Heart left ventricle (tissue), 13 donors: ENCODE measurements at regions not wholly inside any gene's neighbourhood (a gene's known extent, or its start where the extent isn't known, plus 50 kb on each side); places are given as distances from the start of the nearest gene placed in this dataset.

Experiments used
- POLR2A ChIP-seq, 2 donors: fragments of 450-650 bp; IDR thresholded peaks; one replicate each; pipeline ENCODE4 v1.6.1; 2017; ENCODE audit warnings: antibody characterized with exemption in 2 of 2, mild to moderate bottlenecking in 2 of 2, moderate library complexity in 2 of 2
- TF ChIP-seq, protein P1 (sequence below), 12 donors: fragments of 200-600 bp; sonication (generic) in 4 of 12; IDR thresholded peaks; one replicate each; pipeline versions ENCODE4 v1.5.0 to v1.8.0; 2018 to 2022; ENCODE audit warnings: antibody characterized with exemption in 12 of 12, mild to moderate bottlenecking in 5 of 12
- donor health status: ischemic (EF 13 %, LVEDD 7.1; RV severe dilation, severe dysfunction).
- donor health status: DM: no; HTN: yes; CAD: no.
- donor health status: DM: no; HTN: no; CAD: no.
- donor health status: ischemic (EF 25% LVEDD 6.9; RV normal size, moderate dysfunction).
- donor health status: ischemic (EF 25% LVEDD 5.7; RV mildly dilated, moderate dysfunction).
- donor health status: ischemic (EF 35%, LVEDD 5.7; RV mildly dilated, moderate dysfunction).
- donor health status: nonischemic (EF 11% LVEDD 7.7; RV severe dilation, severe dysfunction).
- donor health status: DM: yes; HTN: yes; CAD: no.
- donor health status: PGD.
- donor health status: ischemic (EF 29% LVEDD 5.4; RV normal size, mild dysfunction).
- donor health status: nonischemic (EF 23%, LVEDD 6.1; RV moderate dilation, normal function).

DNA sequence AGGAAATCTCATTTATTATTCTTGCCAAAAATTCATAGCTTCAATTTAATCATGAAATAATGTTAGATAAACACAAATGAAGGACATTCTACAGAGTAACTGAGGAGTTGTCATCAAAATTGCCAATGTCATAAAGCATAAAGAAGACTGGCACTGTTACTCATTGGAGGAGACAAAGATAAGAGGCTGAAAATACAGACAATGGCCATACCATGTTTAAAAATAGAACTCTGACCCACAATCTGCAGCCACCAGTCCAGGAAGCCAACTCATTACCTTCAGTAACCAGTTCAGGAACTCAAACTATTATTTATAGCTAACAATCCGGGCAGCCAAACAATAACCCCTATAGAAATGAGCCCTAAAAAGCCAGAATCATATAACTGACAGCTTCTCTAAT lies 795.6 kb downstream of the TENT5A start:
- TF ChIP-seq, protein P1, sequence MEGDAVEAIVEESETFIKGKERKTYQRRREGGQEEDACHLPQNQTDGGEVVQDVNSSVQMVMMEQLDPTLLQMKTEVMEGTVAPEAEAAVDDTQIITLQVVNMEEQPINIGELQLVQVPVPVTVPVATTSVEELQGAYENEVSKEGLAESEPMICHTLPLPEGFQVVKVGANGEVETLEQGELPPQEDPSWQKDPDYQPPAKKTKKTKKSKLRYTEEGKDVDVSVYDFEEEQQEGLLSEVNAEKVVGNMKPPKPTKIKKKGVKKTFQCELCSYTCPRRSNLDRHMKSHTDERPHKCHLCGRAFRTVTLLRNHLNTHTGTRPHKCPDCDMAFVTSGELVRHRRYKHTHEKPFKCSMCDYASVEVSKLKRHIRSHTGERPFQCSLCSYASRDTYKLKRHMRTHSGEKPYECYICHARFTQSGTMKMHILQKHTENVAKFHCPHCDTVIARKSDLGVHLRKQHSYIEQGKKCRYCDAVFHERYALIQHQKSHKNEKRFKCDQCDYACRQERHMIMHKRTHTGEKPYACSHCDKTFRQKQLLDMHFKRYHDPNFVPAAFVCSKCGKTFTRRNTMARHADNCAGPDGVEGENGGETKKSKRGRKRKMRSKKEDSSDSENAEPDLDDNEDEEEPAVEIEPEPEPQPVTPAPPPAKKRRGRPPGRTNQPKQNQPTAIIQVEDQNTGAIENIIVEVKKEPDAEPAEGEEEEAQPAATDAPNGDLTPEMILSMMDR (IDR thresholded peaks at IDR 0.05) = no peak
- TF ChIP-seq POLR2A (IDR thresholded peaks at IDR 0.05) = no peak
